ENCODE measurements at regions not wholly inside any gene's neighbourhood (a gene's known extent, or its start where the extent isn't known, plus 50 kb on each side); places are given as distances from the start of the nearest gene placed in this dataset.

DNA sequence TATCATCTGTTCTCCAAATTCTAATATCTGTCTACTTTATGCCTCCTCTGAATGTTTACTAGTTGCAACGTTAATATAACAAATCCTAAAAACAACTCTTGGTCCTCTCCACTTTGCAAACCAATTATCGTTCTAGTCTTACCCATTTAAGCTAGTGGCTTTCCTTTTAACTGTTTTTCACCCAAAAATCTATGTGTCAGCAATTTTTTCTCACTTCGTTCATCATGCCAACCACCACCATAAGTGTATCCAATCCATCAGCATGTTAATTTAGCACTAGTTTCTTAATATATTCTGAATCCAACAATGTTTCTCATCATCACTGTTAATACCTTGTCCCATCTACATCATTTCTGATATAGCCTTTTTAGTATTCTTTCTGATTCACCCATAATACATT is 90.0 kb upstream of the RORB start:
- Histone ChIP-seq H3K36me3 (replicated peaks in 1 of 2; ENCODE audit: control extremely low read depth in 1 of 2, control insufficient read depth in 1 of 2, extremely low read depth in 1 of 2, insufficient read depth in 2 of 2, low read length in 1 of 2) (no peaks in the 10 kb centered on the region), H3K27me3 (replicated peaks in 1 of 4; ENCODE audit: control extremely low read depth in 1 of 4, control insufficient read depth in 3 of 4, insufficient read depth in 4 of 4, low read length in 3 of 4) (no peaks in the 10 kb centered on the region), H3K4me2 (replicated peaks; ENCODE audit: low read depth, low read length, poor library complexity, severe bottlenecking) (no peak overlapping the region), H4K20me1 (ENCODE audit: control insufficient read depth, insufficient read depth, low read length, poor library complexity, severe bottlenecking) (no peaks in the 10 kb centered on the region), H3K9ac (ENCODE audit: low read length) (no peak overlapping the region), H3K79me2 (ENCODE audit: control insufficient read depth, insufficient read depth, low read length) (no peaks in the 10 kb centered on the region), H3K4me3 (ENCODE audit: control extremely low read depth in 1 of 5, extremely low read depth in 1 of 5, insufficient read depth in 1 of 5, low read depth in 2 of 5, low read length in 4 of 5) (no peak overlapping the region), H2AFZ (ENCODE audit: insufficient read depth, low read depth, low read length, poor library complexity, severe bottlenecking) (no peak overlapping the region), H3K4me1 (ENCODE audit: control insufficient read depth in 2 of 2, insufficient read depth in 2 of 2, low read length in 2 of 2) (no peaks in the 10 kb centered on the region), H3K9me3 (ENCODE audit: control extremely low read depth in 1 of 3, control insufficient read depth in 2 of 3, insufficient read depth in 1 of 3, low read length in 2 of 3) (peaks cover 0 to 14% (median 3%) of the 10 kb centered on the region in 3 donors), H3K27ac (ENCODE audit: low read length in 2 of 2) (no peak overlapping the region)
- H3K4me3 Mint-ChIP-seq = no peak overlapping the region
- H3K27me3 Mint-ChIP-seq = no peaks in the 10 kb centered on the region
- ChIA-PET POLR2A (no interaction called here), CTCF (no interaction called here)
- no peaks in the 10 kb centered on the region for H3K4me1 Mint-ChIP-seq
- DNase-seq (no peak), ATAC-seq (ENCODE audit: low read depth) (no peak)
- H3K9me3 Mint-ChIP-seq (ENCODE audit: insufficient read depth) = peaks cover 5% of the 10 kb centered on the region
- 68% methylated on average over 3 of the region's 3 CpGs for WGBS (ENCODE audit: insufficient coverage)
- intact Hi-C loops (cut with micrococcal nuclease) = no loop called here
- TF ChIP-seq CTCF (IDR thresholded peaks at IDR 0.05) = no peak
- no peak for TF ChIP-seq EZH2 (IDR thresholded peaks at IDR 0.05; ENCODE audit: borderline replicate concordance, insufficient read depth, low read depth, low read length, poor library complexity, severe bottlenecking)
- H3K27ac Mint-ChIP-seq = no peak overlapping the region

DNA sequence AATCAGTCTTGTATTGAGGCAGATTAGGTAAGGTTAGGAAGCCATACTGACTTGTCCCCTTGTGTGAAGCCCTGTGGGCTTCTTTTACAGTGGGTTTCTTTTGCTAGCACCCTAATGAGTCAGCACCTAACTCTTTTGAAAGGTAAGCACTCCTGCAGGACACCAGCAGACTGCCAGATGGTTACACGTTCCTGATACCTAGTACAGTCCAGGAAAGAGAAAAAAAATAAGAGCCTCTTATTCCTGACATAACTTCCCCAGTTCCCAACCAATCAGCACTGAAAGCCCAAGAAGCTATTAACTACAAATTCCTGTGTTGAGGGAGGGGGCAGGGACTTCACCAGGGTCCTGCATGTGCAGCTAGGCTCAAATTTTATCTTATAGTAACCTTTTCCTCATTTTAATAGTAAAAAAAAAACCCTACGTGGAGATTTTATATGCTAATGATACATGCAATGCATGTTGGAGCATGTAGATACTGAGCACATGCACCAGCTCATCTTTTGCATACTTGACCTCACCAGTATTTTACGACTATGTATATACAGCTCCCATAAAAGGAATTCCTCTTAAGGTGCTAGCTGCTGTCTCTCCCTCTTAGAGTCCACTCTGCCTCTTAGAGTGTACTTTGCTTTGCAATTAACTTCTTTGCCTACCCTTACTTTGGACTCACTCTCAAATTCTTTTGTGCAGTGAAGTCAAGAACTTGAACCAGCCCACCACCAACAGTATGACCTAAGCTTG is 84.7 kb upstream of the RORB start:
- Histone ChIP-seq H3K4me3 (ENCODE audit: control extremely low read depth in 1 of 5, extremely low read depth in 1 of 5, insufficient read depth in 1 of 5, low read depth in 2 of 5, low read length in 4 of 5) (no peak overlapping the region), H3K27me3 (replicated peaks in 1 of 4; ENCODE audit: control extremely low read depth in 1 of 4, control insufficient read depth in 3 of 4, insufficient read depth in 4 of 4, low read length in 3 of 4) (no peaks in the 10 kb centered on the region), H3K4me1 (ENCODE audit: control insufficient read depth in 2 of 2, insufficient read depth in 2 of 2, low read length in 2 of 2) (no peaks in the 10 kb centered on the region), H3K27ac (ENCODE audit: low read length in 2 of 2) (no peak overlapping the region), H3K4me2 (replicated peaks; ENCODE audit: low read depth, low read length, poor library complexity, severe bottlenecking) (no peak overlapping the region), H2AFZ (ENCODE audit: insufficient read depth, low read depth, low read length, poor library complexity, severe bottlenecking) (no peak overlapping the region), H3K36me3 (replicated peaks in 1 of 2; ENCODE audit: control extremely low read depth in 1 of 2, control insufficient read depth in 1 of 2, extremely low read depth in 1 of 2, insufficient read depth in 2 of 2, low read length in 1 of 2) (no peaks in the 10 kb centered on the region), H4K20me1 (ENCODE audit: control insufficient read depth, insufficient read depth, low read length, poor library complexity, severe bottlenecking) (no peaks in the 10 kb centered on the region), H3K79me2 (ENCODE audit: control insufficient read depth, insufficient read depth, low read length) (no peaks in the 10 kb centered on the region), H3K9me3 (ENCODE audit: control extremely low read depth in 1 of 3, control insufficient read depth in 2 of 3, insufficient read depth in 1 of 3, low read length in 2 of 3) (no peaks in the 10 kb centered on the region), H3K9ac (ENCODE audit: low read length) (no peak overlapping the region)
- intact Hi-C loops (cut with micrococcal nuclease) = no loop called here
- Mint-ChIP-seq H3K27me3 (no peaks in the 10 kb centered on the region), H3K9me3 (ENCODE audit: insufficient read depth) (no peaks in the 10 kb centered on the region), H3K27ac (no peak overlapping the region), H3K4me1 (no peaks in the 10 kb centered on the region), H3K4me3 (no peak overlapping the region)
- WGBS (ENCODE audit: insufficient coverage) = 100% methylated on average over 1 of the region's 3 CpGs
- no peak for DNase-seq
- POLR2A ChIA-PET = no interaction called here
- CTCF ChIA-PET = no interaction called here
- no peak for ATAC-seq (ENCODE audit: low read depth)
- TF ChIP-seq EZH2 (IDR thresholded peaks at IDR 0.05; ENCODE audit: borderline replicate concordance, insufficient read depth, low read depth, low read length, poor library complexity, severe bottlenecking) = no peak
- no peak for TF ChIP-seq CTCF (IDR thresholded peaks at IDR 0.05)
